Activated naive CD4-positive, alpha-beta T cell treated with Interleukin-2 at 50 U/mL for 16 hours (primary cell): ENCODE measurements at regions not wholly inside any gene's neighbourhood (a gene's known extent, or its start where the extent isn't known, plus 50 kb on each side); places are given as distances from the start of the nearest gene placed in this dataset.

Experiments
- DNase-seq: peaks from one replicate; pipeline ENCODE4 v3.0.0-alpha.2; 2020

- no peak for DNase-seq
Measured at GRCh38 chr14:101233808-101234207, 327.5 kb upstream of the DIO3 start.

GRCh38 chr14:101234244-101234937, 326.9 kb upstream of the DIO3 start:
- no peak for DNase-seq

GRCh38 chr14:101234999-101235334, 326.3 kb upstream of the DIO3 start:
- no peak for DNase-seq

- DNase-seq: no peak
Measured at GRCh38 chr14:101235335-101236103, 325.8 kb upstream of the DIO3 start.

GRCh38 chr14:101236496-101237251, 324.6 kb upstream of the DIO3 start:
- DNase-seq: no peak

- no peak for DNase-seq
Measured at GRCh38 chr14:101237252-101237616, 324.1 kb upstream of the DIO3 start.

- DNase-seq: no peak
Measured at GRCh38 chr14:101239065-101239464, 322.2 kb upstream of the DIO3 start.

- DNase-seq: no peak
Measured at GRCh38 chr14:101241147-101241546, 320.1 kb upstream of the DIO3 start.

- DNase-seq: no peak
Measured at GRCh38 chr14:101241807-101242278, 319.5 kb upstream of the DIO3 start.

GRCh38 chr14:101242442-101243385, 318.6 kb upstream of the DIO3 start:
- DNase-seq: no peak

- no peak for DNase-seq
Measured at GRCh38 chr14:101243587-101244338, 317.5 kb upstream of the DIO3 start.

- no peak for DNase-seq
Measured at GRCh38 chr14:101246894-101247841, 314.1 kb upstream of the DIO3 start.

GRCh38 chr14:101247842-101248725, 313.2 kb upstream of the DIO3 start:
- DNase-seq: no peak

- no peak for DNase-seq
Measured at GRCh38 chr14:101248840-101249675, 312.2 kb upstream of the DIO3 start.

GRCh38 chr14:101249676-101250036, 311.6 kb upstream of the DIO3 start:
- no peak for DNase-seq

GRCh38 chr14:101250336-101250947, 310.9 kb upstream of the DIO3 start:
- DNase-seq: no peak

- DNase-seq: no peak
Measured at GRCh38 chr14:101250948-101251811, 310.1 kb upstream of the DIO3 start.
